Liver (tissue), 8 donors: ENCODE measurements at regions not wholly inside any gene's neighbourhood (a gene's known extent, or its start where the extent isn't known, plus 50 kb on each side); places are given as distances from the start of the nearest gene placed in this dataset.

Source experiments
- DNase-seq: peaks from one replicate; pipeline ENCODE4 v3.0.0-alpha.2; 2017; ENCODE audit warnings: low spot score
- H3K27ac ChIP-seq, 2 donors: one replicate each; pipeline ENCODE4 v1.7.0; 2013; ENCODE audit warnings: inconsistent platforms in 2 of 2, low read length in 2 of 2, control low read depth in 1 of 2, low read depth in 1 of 2, mild to moderate bottlenecking in 1 of 2
- H3K27me3 ChIP-seq, 4 donors: one replicate each; pipeline versions ENCODE4 v1.6.1 to v1.7.0; 2013; ENCODE audit warnings: low read length in 3 of 4, inconsistent platforms in 1 of 4, mild to moderate bottlenecking in 1 of 4, moderate library complexity in 1 of 4; ENCODE audit not compliant: control insufficient read depth in 4 of 4, insufficient read depth in 4 of 4
- H3K36me3 ChIP-seq, 4 donors: one replicate each; pipeline versions ENCODE4 v1.6.1 to v1.7.0; 2013; ENCODE audit warnings: low read length in 3 of 4, mild to moderate bottlenecking in 3 of 4, low read depth in 1 of 4, moderate library complexity in 1 of 4; ENCODE audit not compliant: control insufficient read depth in 4 of 4, insufficient read depth in 3 of 4
- H3K4me1 ChIP-seq, 4 donors: one replicate each; pipeline versions ENCODE4 v1.6.1 to v1.7.0; 2013; ENCODE audit warnings: low read length in 3 of 4, mild to moderate bottlenecking in 3 of 4, moderate library complexity in 1 of 4; ENCODE audit not compliant: control insufficient read depth in 4 of 4, insufficient read depth in 4 of 4
- H3K4me3 ChIP-seq, 3 donors: one replicate each; pipeline versions ENCODE4 v1.6.1 to v1.7.0; 2013; ENCODE audit warnings: low read length in 3 of 3, control low read depth in 1 of 3, low read depth in 1 of 3, mild to moderate bottlenecking in 1 of 3
- H3K9ac ChIP-seq, 2 donors: one replicate each; pipeline ENCODE4 v1.7.0; 2013; ENCODE audit warnings: low read length in 2 of 2, mild to moderate bottlenecking in 2 of 2, moderate library complexity in 2 of 2, control low read depth in 1 of 2, low read depth in 1 of 2
- H3K9me3 ChIP-seq, 4 donors: one replicate each; pipeline versions ENCODE4 v1.6.1 to v1.7.0; 2013; ENCODE audit warnings: low read length in 3 of 4; ENCODE audit not compliant: control insufficient read depth in 4 of 4
- CTCF ChIP-seq: fragments of 150-350 bp; IDR thresholded peaks from 2 replicates; pipeline ENCODE4 v1.5.1; 2017; ENCODE audit warnings: improper control_type of control experiment, low read depth, low read length; ENCODE audit not compliant: missing input control
- EGR1 ChIP-seq, 2 donors: IDR thresholded peaks; 2 replicates each; pipeline ENCODE4 v1.6.1; 2016 to 2018; ENCODE audit warnings: antibody characterized with exemption in 2 of 2, low read depth in 2 of 2
- FOXA1 ChIP-seq: IDR thresholded peaks from 2 replicates; pipeline ENCODE4 v1.6.1; 2016; ENCODE audit warnings: antibody characterized with exemption
- FOXA2 ChIP-seq: IDR thresholded peaks from 2 replicates; pipeline ENCODE4 v1.6.1; 2016; ENCODE audit warnings: antibody characterized with exemption
- GABPA ChIP-seq, 2 donors: IDR thresholded peaks in 1 of 2; conservative IDR thresholded peaks in 1 of 2; 2 replicates each; pipeline ENCODE4 v1.6.1; 2016; ENCODE audit warnings: antibody characterized with exemption in 2 of 2, mild to moderate bottlenecking in 1 of 2, moderate library complexity in 1 of 2
- HNF4A ChIP-seq, 2 donors: conservative IDR thresholded peaks; 2 replicates each; pipeline ENCODE4 v1.6.1; 2016; ENCODE audit warnings: antibody characterized with exemption in 2 of 2, mild to moderate bottlenecking in 2 of 2
- HNF4G ChIP-seq: IDR thresholded peaks from 2 replicates; pipeline ENCODE4 v1.6.1; 2016; ENCODE audit warnings: antibody characterized with exemption
- JUND ChIP-seq, 2 donors: IDR thresholded peaks; 2 replicates each; pipeline ENCODE4 v1.6.1; 2016; ENCODE audit warnings: antibody characterized with exemption in 2 of 2
- NR2F2 ChIP-seq: IDR thresholded peaks from 2 replicates; pipeline ENCODE4 v1.6.1; 2016; ENCODE audit warnings: antibody characterized with exemption
- RAD21 ChIP-seq, 2 donors: IDR thresholded peaks; 2 replicates each; pipeline ENCODE4 v1.6.1; 2016; ENCODE audit warnings: antibody characterized with exemption in 2 of 2, mild to moderate bottlenecking in 2 of 2
- REST ChIP-seq: IDR thresholded peaks from 2 replicates; pipeline ENCODE4 v1.6.1; 2016; ENCODE audit warnings: antibody characterized with exemption, mild to moderate bottlenecking
- RXRA ChIP-seq, 2 donors: IDR thresholded peaks; 2 replicates each; pipeline ENCODE4 v1.6.1; 2017 to 2018; ENCODE audit warnings: antibody characterized with exemption in 2 of 2, mild to moderate bottlenecking in 1 of 2
- SP1 ChIP-seq: IDR thresholded peaks from 2 replicates; pipeline ENCODE4 v1.6.1; 2018; ENCODE audit warnings: antibody characterized with exemption, mild to moderate bottlenecking
- TAF1 ChIP-seq: conservative IDR thresholded peaks from 2 replicates; pipeline ENCODE4 v1.6.1; 2016; ENCODE audit warnings: antibody characterized with exemption, mild to moderate bottlenecking
- YY1 ChIP-seq: IDR thresholded peaks from 2 replicates; pipeline ENCODE4 v1.6.1; 2016; ENCODE audit warnings: antibody characterized with exemption, mild to moderate bottlenecking
- ZBTB33 ChIP-seq: IDR thresholded peaks from 2 replicates; pipeline ENCODE4 v1.6.1; 2016; ENCODE audit warnings: antibody characterized with exemption
- WGBS: extraction: QIAGEN DNeasy Blood & Tissue Kit; methylation state at CpG from one replicate; pipeline ENCODE4 v1.1.7; 2013; 5-methylcytosine and 5-hydroxymethylcytosine counted together
- donor health status: healthy.
- donor health status: healthy.
- donor health status: healthy.
- donor health status: healthy.
- donor health status: healthy.

- Histone ChIP-seq H3K27me3 (peaks cover 0 to 3% (median 0%) of the 10 kb centered on the region in 4 donors), H3K4me1 (no peaks in the 10 kb centered on the region), H3K36me3 (no peaks in the 10 kb centered on the region), H3K27ac (no peak overlapping the region), H3K9me3 (no peaks in the 10 kb centered on the region), H3K9ac (no peak overlapping the region), H3K4me3 (no peak overlapping the region)
- no peak for TF ChIP-seq HNF4G
- no peak for TF ChIP-seq RXRA (IDR thresholded peaks at IDR 0.05)
- no peak for TF ChIP-seq TAF1
- no peak for TF ChIP-seq FOXA1
- no peak for TF ChIP-seq RAD21 (IDR thresholded peaks at IDR 0.05)
- no peak for TF ChIP-seq JUND (IDR thresholded peaks at IDR 0.05)
- TF ChIP-seq FOXA2, result no peak
- TF ChIP-seq GABPA (IDR thresholded peaks at IDR 0.05 in 1 of 2, conservative IDR thresholded peaks at IDR 0.05 in 1 of 2), result no peak
- no peak for DNase-seq
- WGBS, result 80% methylated on average over 1 of the region's 1 CpG
These were observed 95.2 kb upstream of the DKK2 start for GRCh38 chr4:107131295-107131694.

- no peak for DNase-seq
- H3K9ac ChIP-seq, result no peak overlapping the region
- peaks cover 0 to 3% (median 0%) of the 10 kb centered on the region in 4 donors for H3K27me3 ChIP-seq
- no peak overlapping the region for H3K4me3 ChIP-seq
- TF ChIP-seq JUND (IDR thresholded peaks at IDR 0.05), result no peak
- TF ChIP-seq SP1, result no peak
- no peak for TF ChIP-seq HNF4G
- no peak for TF ChIP-seq EGR1 (IDR thresholded peaks at IDR 0.05; ENCODE audit: low read depth in 2 of 2)
- no peak for TF ChIP-seq YY1
- no peak for TF ChIP-seq TAF1
- no peak for TF ChIP-seq HNF4A (conservative IDR thresholded peaks at IDR 0.05)
- TF ChIP-seq FOXA1, result no peak
- no peak for TF ChIP-seq RXRA (IDR thresholded peaks at IDR 0.05)
- no peak for TF ChIP-seq NR2F2
- no peak for TF ChIP-seq REST
- no peak for TF ChIP-seq GABPA (IDR thresholded peaks at IDR 0.05 in 1 of 2, conservative IDR thresholded peaks at IDR 0.05 in 1 of 2)
- WGBS, result 74% methylated on average over 3 of the region's 3 CpGs
- no peaks in the 10 kb centered on the region for H3K36me3 ChIP-seq
- no peak overlapping the region for H3K27ac ChIP-seq
- no peaks in the 10 kb centered on the region for H3K9me3 ChIP-seq
- H3K4me1 ChIP-seq, result no peaks in the 10 kb centered on the region
These were observed 94.0 kb upstream of the DKK2 start for GRCh38 chr4:107130157-107130556.

GRCh38 chr4:107129611-107130010 lies 93.5 kb upstream of the DKK2 start:
- no peak overlapping the region for H3K27ac ChIP-seq
- peaks cover 0 to 3% (median 0%) of the 10 kb centered on the region in 4 donors for H3K27me3 ChIP-seq
- H3K4me3 ChIP-seq, result no peak overlapping the region
- no peaks in the 10 kb centered on the region for H3K36me3 ChIP-seq
- no peak for TF ChIP-seq GABPA (IDR thresholded peaks at IDR 0.05 in 1 of 2, conservative IDR thresholded peaks at IDR 0.05 in 1 of 2)
- TF ChIP-seq NR2F2, result no peak
- TF ChIP-seq CTCF, result no peak
- no peak for TF ChIP-seq ZBTB33
- TF ChIP-seq FOXA2, result no peak
- TF ChIP-seq TAF1, result no peak
- no peak for TF ChIP-seq SP1
- no peak for TF ChIP-seq JUND (IDR thresholded peaks at IDR 0.05)
- DNase-seq, result no peak
- 93% methylated on average over 1 of the region's 1 CpG for WGBS
- H3K4me1 ChIP-seq, result no peaks in the 10 kb centered on the region
- no peaks in the 10 kb centered on the region for H3K9me3 ChIP-seq
- no peak overlapping the region for H3K9ac ChIP-seq
